D341Med (cell line): ENCODE measurements at regions not wholly inside any gene's neighbourhood (a gene's known extent, or its start where the extent isn't known, plus 50 kb on each side); places are given as distances from the start of the nearest gene placed in this dataset.
A peak's percentile ranks its signal among the peaks of the same experiment; 100 is the strongest.

ENCODE experiments used
- DNase-seq: peaks from one replicate; pipeline ENCODE4 v3.0.0; 2012; ENCODE audit warnings: low spot score

GRCh38 chr14:26929361-26929760, 331.5 kb upstream of the NOVA1 start:
- DNase-seq: no peak

- DNase-seq: no peak
Observed at GRCh38 chr14:26930576-26930975, 332.7 kb upstream of the NOVA1 start.

GRCh38 chr14:26932606-26933005, 334.8 kb upstream of the NOVA1 start:
- DNase-seq: no peak

GRCh38 chr14:26933431-26933830, 335.6 kb upstream of the NOVA1 start:
- no peak for DNase-seq

GRCh38 chr14:26934151-26934550, 336.3 kb upstream of the NOVA1 start:
- no peak for DNase-seq

GRCh38 chr14:26935733-26936132, 337.9 kb upstream of the NOVA1 start:
- no peak for DNase-seq

- no peak for DNase-seq
Observed at GRCh38 chr14:26938054-26938453, 340.2 kb upstream of the NOVA1 start.

- DNase-seq: no peak
Observed at GRCh38 chr14:26939755-26940154, 341.9 kb upstream of the NOVA1 start.

GRCh38 chr14:26941521-26941920, 343.7 kb upstream of the NOVA1 start:
- DNase-seq: no peak

- no peak for DNase-seq
Observed at GRCh38 chr14:26947265-26947664, 349.4 kb upstream of the NOVA1 start.

- no peak for DNase-seq
Observed at GRCh38 chr14:26959437-26959836, 361.6 kb upstream of the NOVA1 start.

GRCh38 chr14:26959972-26960660, 362.3 kb upstream of the NOVA1 start:
- no peak for DNase-seq

GRCh38 chr14:26963711-26964110, 365.9 kb upstream of the NOVA1 start:
- no peak for DNase-seq

- no peak for DNase-seq
Observed at GRCh38 chr14:26965490-26965889, 367.7 kb upstream of the NOVA1 start.

- no peak for DNase-seq
Observed at GRCh38 chr14:26966908-26967307, 369.1 kb upstream of the NOVA1 start.

- DNase-seq: no peak
Observed at GRCh38 chr14:26974965-26975364, 377.1 kb upstream of the NOVA1 start.

GRCh38 chr14:26982071-26982470, 384.2 kb upstream of the NOVA1 start:
- no peak for DNase-seq

GRCh38 chr14:26984311-26985177, 386.7 kb upstream of the NOVA1 start:
- peak; percentile 52 for DNase-seq

GRCh38 chr14:26987744-26988363, 390.0 kb upstream of the NOVA1 start:
- no peak for DNase-seq

GRCh38 chr14:26990946-26991345, 393.1 kb upstream of the NOVA1 start:
- DNase-seq: no peak

GRCh38 chr14:26992403-26993115, 394.7 kb upstream of the NOVA1 start:
- DNase-seq: no peak

GRCh38 chr14:26993556-26993955, 395.7 kb upstream of the NOVA1 start:
- no peak for DNase-seq
